Sigmoid colon (tissue), 6 donors: ENCODE measurements at regions not wholly inside any gene's neighbourhood (a gene's known extent, or its start where the extent isn't known, plus 50 kb on each side); places are given as distances from the start of the nearest gene placed in this dataset.

Experiments used
- DNase-seq: peaks from one replicate; pipeline ENCODE4 v3.0.0-alpha.2; 2019
- H3K27ac ChIP-seq, 4 donors: fragments of 200-600 bp; sonication (generic); one replicate each; pipeline ENCODE4 v1.5.1; 2016 to 2019; ENCODE audit warnings: mild to moderate bottlenecking in 1 of 4
- H3K27me3 ChIP-seq, 3 donors: fragments of 200-600 bp; sonication (generic); one replicate each; pipeline ENCODE4 v1.5.1; 2019; ENCODE audit warnings: mild to moderate bottlenecking in 1 of 3
- H3K36me3 ChIP-seq, 4 donors: fragments of 200-600 bp; sonication (generic); one replicate each; pipeline ENCODE4 v1.5.1; 2016 to 2019
- H3K4me1 ChIP-seq, 4 donors: fragments of 200-600 bp; sonication (generic); one replicate each; pipeline ENCODE4 v1.5.1; 2017 to 2019
- H3K4me3 ChIP-seq, 4 donors: fragments of 200-600 bp; sonication (generic); one replicate each; pipeline ENCODE4 v1.5.1; 2017 to 2019; ENCODE audit warnings: mild to moderate bottlenecking in 2 of 4, moderate library complexity in 1 of 4
- H3K9me3 ChIP-seq, 4 donors: fragments of 200-600 bp in 3 of 4; sonication (generic) in 3 of 4; one replicate each; pipeline versions ENCODE4 v1.5.1 to v1.6.1; 2013 to 2019
- EP300 ChIP-seq, 4 donors: sonication (generic); formaldehyde crosslinking; IDR thresholded peaks; one replicate each; pipeline ENCODE4 v1.6.1; 2017; ENCODE audit warnings: antibody characterized with exemption in 4 of 4
- POLR2A ChIP-seq, 2 donors: fragments of 450-650 bp; IDR thresholded peaks; one replicate each; pipeline ENCODE4 v1.6.1; 2016; ENCODE audit warnings: antibody characterized with exemption in 2 of 2, mild to moderate bottlenecking in 2 of 2, moderate library complexity in 2 of 2
- POLR2AphosphoS5 ChIP-seq, 4 donors: sonication (generic); formaldehyde crosslinking; IDR thresholded peaks; one replicate each; pipeline ENCODE4 v1.6.1; 2017; ENCODE audit warnings: antibody characterized with exemption in 4 of 4
- WGBS, 2 donors: extraction: QIAGEN DNeasy Blood & Tissue Kit; methylation state at CpG; one replicate each; pipeline ENCODE4 v1.1.7; 2013; 5-methylcytosine and 5-hydroxymethylcytosine counted together
- intact Hi-C: fragments of 100-400 bp; cut with DNase I; formaldehyde crosslinking; loops from one replicate; pipeline ENCODE4 v1.15.1; 2023
- TF ChIP-seq, protein P1 (sequence below), 4 experiments: fragments of 450-650 bp in 3 of 4; fragments of 200-600 bp in 1 of 4; IDR thresholded peaks; one replicate each; pipeline ENCODE4 v1.5.1; 2016 to 2019; ENCODE audit warnings: antibody characterized with exemption in 4 of 4, mild to moderate bottlenecking in 3 of 4, moderate library complexity in 2 of 4
- donor health status: healthy with polysubstance abuse.
- donor health status: healthy.

DNA sequence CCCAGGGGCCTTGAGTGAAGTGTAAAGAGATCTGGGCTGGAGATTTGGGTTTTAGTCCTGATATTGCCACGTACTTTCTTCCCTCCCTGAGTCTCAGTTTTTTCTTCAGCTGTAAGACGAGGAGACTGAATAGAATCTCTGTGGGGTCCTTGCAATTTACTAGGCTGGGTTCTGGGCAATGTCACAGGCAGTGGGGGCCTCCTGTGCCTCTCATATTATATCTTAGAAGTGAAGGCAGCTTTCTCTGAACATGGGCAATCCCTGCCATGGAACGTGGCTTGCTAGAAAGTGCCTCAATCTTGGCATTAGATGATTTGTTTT is 62.0 kb upstream of the PTPRJ start:
- H3K27me3 ChIP-seq = no peaks in the 10 kb centered on the region
- H3K4me3 ChIP-seq = peak overlapping the region in 1 of 4 donors; percentile 23
- intact Hi-C loops = no loop called here
- peaks cover 0 to 31% (median 24%) of the 10 kb centered on the region in 4 donors for H3K4me1 ChIP-seq
- H3K9me3 ChIP-seq = no peaks in the 10 kb centered on the region
- whole genome bisulfite sequencing, 2 donors = 42% methylated on average over 3 of the region's 3 CpGs
- H3K27ac ChIP-seq = peak overlapping the region; percentile 65 to 78 (median 68)
- no peaks in the 10 kb centered on the region for H3K36me3 ChIP-seq
- no peak for DNase-seq
- no peak for TF ChIP-seq EP300 (IDR thresholded peaks at IDR 0.05)
- no peak for TF ChIP-seq POLR2AphosphoS5 (IDR thresholded peaks at IDR 0.05)
- TF ChIP-seq, protein P1, sequence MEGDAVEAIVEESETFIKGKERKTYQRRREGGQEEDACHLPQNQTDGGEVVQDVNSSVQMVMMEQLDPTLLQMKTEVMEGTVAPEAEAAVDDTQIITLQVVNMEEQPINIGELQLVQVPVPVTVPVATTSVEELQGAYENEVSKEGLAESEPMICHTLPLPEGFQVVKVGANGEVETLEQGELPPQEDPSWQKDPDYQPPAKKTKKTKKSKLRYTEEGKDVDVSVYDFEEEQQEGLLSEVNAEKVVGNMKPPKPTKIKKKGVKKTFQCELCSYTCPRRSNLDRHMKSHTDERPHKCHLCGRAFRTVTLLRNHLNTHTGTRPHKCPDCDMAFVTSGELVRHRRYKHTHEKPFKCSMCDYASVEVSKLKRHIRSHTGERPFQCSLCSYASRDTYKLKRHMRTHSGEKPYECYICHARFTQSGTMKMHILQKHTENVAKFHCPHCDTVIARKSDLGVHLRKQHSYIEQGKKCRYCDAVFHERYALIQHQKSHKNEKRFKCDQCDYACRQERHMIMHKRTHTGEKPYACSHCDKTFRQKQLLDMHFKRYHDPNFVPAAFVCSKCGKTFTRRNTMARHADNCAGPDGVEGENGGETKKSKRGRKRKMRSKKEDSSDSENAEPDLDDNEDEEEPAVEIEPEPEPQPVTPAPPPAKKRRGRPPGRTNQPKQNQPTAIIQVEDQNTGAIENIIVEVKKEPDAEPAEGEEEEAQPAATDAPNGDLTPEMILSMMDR (IDR thresholded peaks at IDR 0.05) = no peak
- TF ChIP-seq POLR2A (IDR thresholded peaks at IDR 0.05) = no peak

DNA sequence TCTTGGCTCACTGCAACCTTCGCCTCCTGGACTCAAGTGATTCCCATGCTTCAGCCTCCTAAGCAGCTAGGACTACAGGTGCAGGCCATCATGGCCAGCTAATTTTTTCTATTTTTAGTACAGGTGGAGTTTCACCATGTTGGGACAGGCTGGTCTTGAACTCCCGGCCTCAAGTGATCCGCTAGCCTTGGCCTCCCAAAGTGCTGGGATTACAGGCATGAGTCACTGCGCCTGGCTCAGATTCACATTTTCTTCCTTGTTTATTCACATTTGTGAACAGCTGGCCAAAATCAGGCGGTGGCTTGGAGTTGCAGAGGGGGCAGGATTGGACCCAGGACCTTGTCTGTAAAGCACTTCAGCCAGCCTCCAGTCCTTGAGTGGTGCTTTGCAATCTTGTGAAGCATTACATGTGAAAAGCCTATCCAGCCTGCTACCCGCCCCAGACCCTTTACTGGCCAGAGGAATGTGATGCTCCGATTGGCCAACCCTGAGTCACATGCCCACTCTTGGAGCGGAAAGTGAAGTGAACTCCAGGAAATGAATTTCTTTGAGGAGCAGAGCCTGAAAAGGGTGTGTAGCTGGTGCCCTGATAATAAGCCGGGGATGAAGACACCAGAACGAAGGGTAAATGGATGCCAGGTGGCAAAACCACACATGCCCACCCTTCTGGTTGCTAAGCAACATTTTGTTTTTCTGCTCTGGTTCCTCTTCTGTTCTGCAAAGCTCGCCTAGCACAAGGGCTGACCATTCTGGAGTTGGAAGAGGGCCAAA is 62.6 kb upstream of the PTPRJ start:
- no peaks in the 10 kb centered on the region for H3K36me3 ChIP-seq
- DNase-seq = peak; percentile 96
- intact Hi-C loops = no loop called here
- no peaks in the 10 kb centered on the region for H3K27me3 ChIP-seq
- peak overlapping the region; percentile 65 to 78 (median 70) for H3K27ac ChIP-seq
- TF ChIP-seq, protein P1 (IDR thresholded peaks at IDR 0.05) = no peak
- TF ChIP-seq POLR2AphosphoS5 (IDR thresholded peaks at IDR 0.05) (peak; percentile 52 to 65 (median 58)), POLR2A (IDR thresholded peaks at IDR 0.05) (no peak), EP300 (IDR thresholded peaks at IDR 0.05) (peak in 1 of 4 donors; percentile 57)
- 52 to 56% methylated on average over 11 of the region's 11 CpGs for WGBS, 2 donors
- H3K4me3 ChIP-seq = peak overlapping the region in 1 of 4 donors; percentile 23
- no peaks in the 10 kb centered on the region for H3K9me3 ChIP-seq
- peaks cover 0 to 31% (median 23%) of the 10 kb centered on the region in 4 donors for H3K4me1 ChIP-seq

DNA sequence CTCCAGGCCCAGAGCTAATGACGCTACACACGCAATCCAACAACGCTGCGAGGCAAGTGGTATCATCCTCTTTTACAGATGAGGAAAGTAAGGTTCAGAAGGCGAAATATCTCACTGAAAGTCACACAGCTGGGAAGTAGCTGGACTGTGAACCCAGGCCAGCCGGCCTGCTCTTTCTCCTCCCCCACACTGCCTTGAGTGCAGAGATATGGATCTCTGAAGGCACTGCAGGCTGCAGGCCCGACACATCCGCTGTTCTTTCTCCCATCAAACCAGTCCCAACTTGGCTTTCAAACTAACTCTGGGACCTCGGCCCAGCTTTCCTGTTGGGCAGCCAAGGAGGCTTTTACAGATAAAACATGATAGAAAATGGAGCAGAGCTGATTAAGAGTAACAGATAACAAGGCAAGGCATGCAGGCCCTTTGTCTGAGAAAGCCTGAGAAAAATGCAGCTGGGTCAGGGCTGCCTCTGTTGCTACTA is 64.0 kb upstream of the PTPRJ start:
- H3K4me3 ChIP-seq = no peak overlapping the region

DNA sequence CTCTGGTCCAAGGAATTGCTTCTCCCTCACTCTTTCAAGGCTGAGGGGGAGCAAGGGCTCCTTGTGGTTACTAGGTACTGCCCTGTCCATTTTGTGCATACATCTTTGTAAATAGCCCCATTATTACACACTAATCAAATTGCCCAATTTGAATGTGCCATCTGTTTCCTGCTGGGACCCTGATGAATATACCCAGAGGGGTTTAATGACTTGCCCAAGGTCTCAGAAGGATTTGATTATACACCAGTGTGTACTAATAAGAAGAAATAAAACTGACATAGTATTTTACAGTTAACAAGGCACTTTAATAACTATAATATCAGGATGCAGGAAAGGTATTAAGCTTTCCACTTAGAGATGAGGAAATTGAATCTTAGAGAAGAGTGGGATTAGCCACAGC is 64.6 kb upstream of the PTPRJ start:
- intact Hi-C loops = no loop called here
- peak overlapping the region in 3 of 4 donors; percentile 70 to 78 (median 70) for H3K27ac ChIP-seq

More for the DNA sequence above, 64.0 kb upstream of the PTPRJ start:
- TF ChIP-seq POLR2AphosphoS5 (IDR thresholded peaks at IDR 0.05) = no peak
- TF ChIP-seq EP300 (IDR thresholded peaks at IDR 0.05) = no peak
- TF ChIP-seq, protein P1 (IDR thresholded peaks at IDR 0.05) = no peak
- TF ChIP-seq POLR2A (IDR thresholded peaks at IDR 0.05) = no peak
- intact Hi-C loops = no loop called here
- peaks cover 0 to 31% (median 23%) of the 10 kb centered on the region in 4 donors for H3K4me1 ChIP-seq
- DNase-seq = peak; percentile 71
- no peaks in the 10 kb centered on the region for H3K9me3 ChIP-seq
- H3K27me3 ChIP-seq = no peaks in the 10 kb centered on the region
- WGBS, 2 donors = 78 to 80% methylated on average over 9 of the region's 9 CpGs
- H3K27ac ChIP-seq = peak overlapping the region in 3 of 4 donors; percentile 70 to 78 (median 70)
- no peaks in the 10 kb centered on the region for H3K36me3 ChIP-seq

More for the DNA sequence above, 64.6 kb upstream of the PTPRJ start:
- peaks cover 0 to 31% (median 23%) of the 10 kb centered on the region in 4 donors for H3K4me1 ChIP-seq
- no peak overlapping the region for H3K4me3 ChIP-seq
- no peaks in the 10 kb centered on the region for H3K36me3 ChIP-seq
- no peaks in the 10 kb centered on the region for H3K27me3 ChIP-seq
- TF ChIP-seq POLR2AphosphoS5 (IDR thresholded peaks at IDR 0.05) (no peak), EP300 (IDR thresholded peaks at IDR 0.05) (no peak), POLR2A (IDR thresholded peaks at IDR 0.05) (no peak)
- TF ChIP-seq, protein P1 (IDR thresholded peaks at IDR 0.05) = no peak
- no peak for DNase-seq
- no peaks in the 10 kb centered on the region for H3K9me3 ChIP-seq
